HAP-1 (cell line): ENCODE measurements at regions not wholly inside any gene's neighbourhood (a gene's known extent, or its start where the extent isn't known, plus 50 kb on each side); places are given as distances from the start of the nearest gene placed in this dataset.

Source experiments
- DNase-seq, 2 experiments: peaks; one replicate each; pipeline ENCODE4 v3.0.0-alpha.2; 2016 to 2020; ENCODE audit warnings: low spot score in 2 of 2
- H3K27me3 ChIP-seq: fragments of 250-450 bp; sonication (Bioruptor Pico); 2 replicates; pipeline ENCODE4 v1.5.1; 2020; ENCODE audit warnings: low read depth, mild to moderate bottlenecking, moderate library complexity
- H3K36me3 ChIP-seq: fragments of 250-450 bp; sonication (Bioruptor Pico); replicated peaks from 2 replicates; pipeline ENCODE4 v1.5.1; 2020; ENCODE audit warnings: mild to moderate bottlenecking
- H3K4me1 ChIP-seq: fragments of 250-450 bp; sonication (Bioruptor Pico); 2 replicates; pipeline ENCODE4 v1.5.1; 2020; ENCODE audit warnings: mild to moderate bottlenecking
- H3K4me3 ChIP-seq: fragments of 250-450 bp; sonication (Bioruptor Pico); 2 replicates; pipeline ENCODE4 v1.5.1; 2020; ENCODE audit warnings: mild to moderate bottlenecking, moderate library complexity
- H3K9me3 ChIP-seq: fragments of 250-450 bp; sonication (Bioruptor Pico); 2 replicates; pipeline ENCODE4 v1.5.1; 2020; ENCODE audit warnings: mild to moderate bottlenecking, moderate library complexity
- in situ Hi-C: fragments of 300-500 bp; cut with MboI; formaldehyde crosslinking; loops from 3 replicates; pipeline ENCODE4 v1.14.3; 2020; ENCODE audit warnings: low sequenced_read_pairs, inconsistent platforms, mixed read lengths

GRCh38 chr6:26205161-26205624 lies 118.0 kb downstream of the HFE start:
- Histone ChIP-seq H3K9me3 (no peaks in the 10 kb centered on the region), H3K4me3 (peak overlapping the region; percentile 81), H3K27me3 (no peaks in the 10 kb centered on the region), H3K36me3 (no peaks in the 10 kb centered on the region), H3K4me1 (peaks cover 31% of the 10 kb centered on the region)
- in situ Hi-C loops: loop anchor here (10.0 kb wide), 1 partner anchor 1630 kb away; a partner anchor contains a TSS
- DNase-seq: peak; percentile 81 to 85

- Histone ChIP-seq H3K27me3 (no peaks in the 10 kb centered on the region), H3K9me3 (no peaks in the 10 kb centered on the region), H3K4me3 (peak overlapping the region; percentile 81), H3K36me3 (no peaks in the 10 kb centered on the region), H3K4me1 (peaks cover 31% of the 10 kb centered on the region)
- in situ Hi-C loops: loop anchor here (10.0 kb wide), 1 partner anchor 1629 kb away; a partner anchor contains a TSS
- peak; percentile 53 to 89 for DNase-seq
Observed at GRCh38 chr6:26205625-26206574, 118.7 kb downstream of the HFE start.

GRCh38 chr6:26206868-26207801 lies 119.9 kb downstream of the HFE start:
- in situ Hi-C loops: loop anchor here (10.0 kb wide), 1 partner anchor 1628 kb away; a partner anchor contains a TSS
- no peaks in the 10 kb centered on the region for H3K9me3 ChIP-seq
- H3K4me1 ChIP-seq: peaks cover 21% of the 10 kb centered on the region
- no peaks in the 10 kb centered on the region for H3K27me3 ChIP-seq
- DNase-seq: peak in 1 of 2 experiments; percentile 28
- peak overlapping the region; percentile 81; the same call in 1 of the 2 replicates for H3K4me3 ChIP-seq
- no peaks in the 10 kb centered on the region for H3K36me3 ChIP-seq

- Histone ChIP-seq H3K4me1 (peaks cover 11% of the 10 kb centered on the region), H3K36me3 (no peaks in the 10 kb centered on the region), H3K27me3 (no peaks in the 10 kb centered on the region), H3K4me3 (no peak overlapping the region), H3K9me3 (no peaks in the 10 kb centered on the region)
- DNase-seq: no peak
- in situ Hi-C loops: no loop called here
Observed at GRCh38 chr6:26211963-26212362, 124.7 kb downstream of the HFE start.

GRCh38 chr6:26213334-26214075 lies 126.3 kb downstream of the HFE start:
- no peak for DNase-seq
- Histone ChIP-seq H3K36me3 (no peaks in the 10 kb centered on the region), H3K27me3 (no peaks in the 10 kb centered on the region), H3K4me1 (peaks cover 10% of the 10 kb centered on the region), H3K4me3 (no peak overlapping the region), H3K9me3 (no peaks in the 10 kb centered on the region)
- in situ Hi-C loops: no loop called here

GRCh38 chr6:26214803-26215584 lies 127.8 kb downstream of the HFE start:
- no peak for DNase-seq
- Histone ChIP-seq H3K4me1 (peaks cover 10% of the 10 kb centered on the region), H3K36me3 (no peaks in the 10 kb centered on the region), H3K4me3 (peak overlapping the region; percentile 33), H3K27me3 (no peaks in the 10 kb centered on the region), H3K9me3 (no peaks in the 10 kb centered on the region)
- in situ Hi-C loops: loop anchor here (5.0 kb wide), 1 partner anchor 57 kb away; a partner anchor contains a TSS

GRCh38 chr6:26215585-26216358 lies 128.5 kb downstream of the HFE start:
- Histone ChIP-seq H3K27me3 (no peaks in the 10 kb centered on the region), H3K9me3 (no peaks in the 10 kb centered on the region), H3K4me3 (peak overlapping the region; percentile 33), H3K36me3 (no peaks in the 10 kb centered on the region), H3K4me1 (peaks cover 10% of the 10 kb centered on the region)
- in situ Hi-C loops: loop anchor here (5.0 kb wide), 1 partner anchor 57 kb away; a partner anchor contains a TSS
- DNase-seq: peak; percentile 48 to 69

- in situ Hi-C loops: loop anchor here (5.0 kb wide), 1 partner anchor 56 kb away; a partner anchor contains a TSS
- H3K27me3 ChIP-seq: no peaks in the 10 kb centered on the region
Observed at GRCh38 chr6:26216359-26216885, 129.2 kb downstream of the HFE start.

GRCh38 chr6:26216886-26217713 lies 129.9 kb downstream of the HFE start:
- Histone ChIP-seq H3K4me1 (peaks cover 10% of the 10 kb centered on the region), H3K36me3 (no peaks in the 10 kb centered on the region), H3K4me3 (peak overlapping the region; percentile 45), H3K27me3 (no peaks in the 10 kb centered on the region), H3K9me3 (no peaks in the 10 kb centered on the region)
- DNase-seq: peak in 1 of 2 experiments; percentile 89
- in situ Hi-C loops: loop anchor here (5.0 kb wide), 1 partner anchor 55 kb away; a partner anchor contains a TSS

More at GRCh38 chr6:26216359-26216885, 129.2 kb downstream of the HFE start:
- Histone ChIP-seq H3K36me3 (no peaks in the 10 kb centered on the region), H3K9me3 (no peaks in the 10 kb centered on the region), H3K4me1 (peaks cover 10% of the 10 kb centered on the region), H3K4me3 (peak overlapping the region; percentile 45)
- DNase-seq: peak; percentile 87 to 96

GRCh38 chr6:26217714-26218075 lies 130.5 kb downstream of the HFE start:
- peak overlapping the region; percentile 45 for H3K4me3 ChIP-seq
- in situ Hi-C loops: loop anchor here (5.0 kb wide), 1 partner anchor 55 kb away; a partner anchor contains a TSS
- H3K36me3 ChIP-seq: no peaks in the 10 kb centered on the region
- no peaks in the 10 kb centered on the region for H3K27me3 ChIP-seq
- no peaks in the 10 kb centered on the region for H3K9me3 ChIP-seq
- peaks cover 10% of the 10 kb centered on the region for H3K4me1 ChIP-seq
- peak; percentile 69 to 74 for DNase-seq

GRCh38 chr6:26218824-26219223 lies 131.6 kb downstream of the HFE start:
- no peak for DNase-seq
- no peak overlapping the region for H3K4me3 ChIP-seq

More at GRCh38 chr6:26218824-26219223, 131.6 kb downstream of the HFE start:
- Histone ChIP-seq H3K4me1 (peaks cover 10% of the 10 kb centered on the region), H3K27me3 (no peaks in the 10 kb centered on the region), H3K9me3 (no peaks in the 10 kb centered on the region), H3K36me3 (no peaks in the 10 kb centered on the region)
- in situ Hi-C loops: loop anchor here (5.0 kb wide), 1 partner anchor 53 kb away; a partner anchor contains a TSS
